Prostate gland (tissue), 2 donors: ENCODE measurements at regions not wholly inside any gene's neighbourhood (a gene's known extent, or its start where the extent isn't known, plus 50 kb on each side); places are given as distances from the start of the nearest gene placed in this dataset.

ENCODE experiments used
- CTCF ChIP-seq, 4 experiments: fragments of 200-600 bp in 2 of 4; fragments of 450-650 bp in 2 of 4; sonication (generic) in 2 of 4; IDR thresholded peaks; 1 replicate in 3 of 4; 2 replicates in 1 of 4; pipeline ENCODE4 v1.5.1; 2016 to 2019; ENCODE audit warnings: antibody characterized with exemption in 4 of 4, mild to moderate bottlenecking in 2 of 4, moderate library complexity in 2 of 4
- POLR2A ChIP-seq: fragments of 450-650 bp; IDR thresholded peaks from one replicate; pipeline ENCODE4 v1.6.1; 2016; ENCODE audit warnings: antibody characterized with exemption, mild to moderate bottlenecking
- POLR2AphosphoS5 ChIP-seq: sonication (generic); formaldehyde crosslinking; IDR thresholded peaks from one replicate; pipeline ENCODE4 v1.6.1; 2017; ENCODE audit warnings: antibody characterized with exemption

DNA sequence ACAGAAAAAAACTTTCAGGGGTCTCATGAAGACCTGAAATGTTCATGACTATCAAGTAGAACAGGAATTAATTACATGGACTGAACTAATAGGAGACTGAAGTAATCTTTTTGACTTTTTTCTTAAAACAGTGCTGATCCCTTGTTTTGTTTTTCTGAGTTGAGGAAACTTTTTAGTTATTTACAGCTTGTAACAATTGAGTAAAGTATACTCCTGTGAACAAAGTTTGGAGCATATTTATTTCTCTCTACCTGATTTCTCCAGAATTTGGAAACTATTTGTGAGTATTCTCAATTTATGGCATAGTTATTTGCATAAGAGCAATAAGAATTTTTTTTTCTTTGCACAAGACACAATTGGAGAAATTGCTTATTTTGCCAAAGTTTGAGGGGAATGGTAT is 64.8 kb downstream of the PCDH18 start:
- no peak for TF ChIP-seq POLR2A
- TF ChIP-seq CTCF (IDR thresholded peaks at IDR 0.05), result no peak
- no peak for TF ChIP-seq POLR2AphosphoS5
